NCI-H82 treated with DMSO at 0.1 percent for 48 hours (cell line): ENCODE measurements at regions not wholly inside any gene's neighbourhood (a gene's known extent, or its start where the extent isn't known, plus 50 kb on each side); places are given as distances from the start of the nearest gene placed in this dataset.
A peak's percentile ranks its signal among the peaks of the same experiment; 100 is the strongest.

ENCODE experiments used
- DNase-seq: peaks from one replicate; lab custom pipeline; 2025; ENCODE audit not compliant: unreplicated experiment; lab: John Stamatoyannopoulos, UW

DNA sequence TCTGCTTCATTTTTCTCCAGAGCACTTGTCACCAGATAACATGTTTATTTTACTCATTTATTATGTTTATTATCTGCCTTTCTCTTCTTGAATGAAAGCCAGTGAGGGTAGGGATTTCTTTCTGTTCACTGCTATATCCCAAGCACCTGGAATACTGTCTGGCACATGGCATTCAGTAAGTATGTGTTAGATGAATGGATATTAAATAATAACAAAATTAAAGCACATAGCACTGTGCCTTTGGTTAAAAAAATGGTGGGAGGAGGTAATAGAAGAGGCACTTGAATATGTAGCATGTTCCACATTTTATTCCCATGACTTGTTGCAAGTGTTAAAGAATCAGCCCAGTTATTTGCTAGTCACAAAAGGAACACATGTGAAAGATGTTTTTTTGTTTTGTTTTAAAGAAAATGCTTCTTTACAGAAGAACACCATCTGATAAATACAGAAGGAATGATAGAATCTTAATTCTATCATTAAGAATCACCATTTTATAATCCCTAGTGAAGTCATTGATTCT, 151.0 kb downstream of the DLEU7 start:
- no peak for DNase-seq

DNA sequence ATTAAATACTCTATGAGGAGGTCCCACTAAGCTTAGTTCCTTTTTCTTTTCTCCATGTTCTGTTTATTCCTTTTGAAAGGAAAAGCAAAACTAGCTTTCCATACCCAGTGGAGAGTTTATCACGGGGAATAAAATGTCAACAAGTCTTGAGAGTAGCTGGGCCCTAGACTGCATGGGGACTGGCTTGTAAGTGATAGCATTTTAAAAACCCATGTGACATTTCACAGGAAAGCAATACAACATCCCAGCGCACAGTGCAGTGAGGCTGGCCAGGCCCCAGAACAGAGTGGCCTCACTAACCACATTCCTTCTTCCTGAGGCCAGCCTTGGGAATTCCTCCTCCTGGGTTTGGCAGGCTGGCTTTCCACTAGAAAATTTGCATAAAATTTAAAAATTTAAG, 149.8 kb downstream of the DLEU7 start:
- no peak for DNase-seq

DNA sequence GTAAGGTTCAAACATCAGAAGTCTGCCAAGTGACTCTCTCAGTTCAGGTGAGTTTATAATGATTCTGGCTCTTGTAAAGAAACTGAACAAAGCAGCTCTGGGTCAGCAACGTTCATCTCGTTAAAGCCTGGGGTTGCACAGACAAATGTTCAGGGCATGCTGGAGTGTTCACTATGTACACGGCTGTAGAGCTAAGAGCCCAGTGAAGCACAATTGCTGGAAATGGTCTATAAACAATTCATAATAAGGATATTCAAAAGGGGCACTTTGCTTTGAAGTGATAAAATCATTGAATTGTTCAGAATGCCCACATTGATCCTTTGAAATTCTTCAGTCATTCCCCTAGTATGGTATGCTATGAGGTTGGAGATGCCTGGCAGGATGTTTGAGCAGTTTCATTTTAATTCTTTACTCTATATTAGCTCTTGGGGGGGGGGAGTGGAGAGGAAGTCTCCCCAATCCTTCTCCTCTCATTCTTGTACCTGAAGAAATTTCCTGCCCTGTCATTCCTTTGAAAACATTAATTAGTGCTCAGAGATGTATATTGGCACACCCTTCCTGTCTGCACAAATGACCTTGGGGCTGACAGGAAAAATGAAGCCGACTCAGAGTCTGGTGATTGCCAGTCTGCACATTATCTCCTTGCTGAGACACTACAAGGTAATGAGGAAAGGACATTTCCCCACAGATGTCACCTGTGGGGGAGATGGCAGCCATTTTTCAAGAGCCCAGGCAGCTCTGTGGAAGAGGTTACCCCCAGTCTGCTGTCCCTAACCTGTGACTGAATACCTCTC, 145.5 kb downstream of the DLEU7 start:
- DNase-seq = no peak

DNA sequence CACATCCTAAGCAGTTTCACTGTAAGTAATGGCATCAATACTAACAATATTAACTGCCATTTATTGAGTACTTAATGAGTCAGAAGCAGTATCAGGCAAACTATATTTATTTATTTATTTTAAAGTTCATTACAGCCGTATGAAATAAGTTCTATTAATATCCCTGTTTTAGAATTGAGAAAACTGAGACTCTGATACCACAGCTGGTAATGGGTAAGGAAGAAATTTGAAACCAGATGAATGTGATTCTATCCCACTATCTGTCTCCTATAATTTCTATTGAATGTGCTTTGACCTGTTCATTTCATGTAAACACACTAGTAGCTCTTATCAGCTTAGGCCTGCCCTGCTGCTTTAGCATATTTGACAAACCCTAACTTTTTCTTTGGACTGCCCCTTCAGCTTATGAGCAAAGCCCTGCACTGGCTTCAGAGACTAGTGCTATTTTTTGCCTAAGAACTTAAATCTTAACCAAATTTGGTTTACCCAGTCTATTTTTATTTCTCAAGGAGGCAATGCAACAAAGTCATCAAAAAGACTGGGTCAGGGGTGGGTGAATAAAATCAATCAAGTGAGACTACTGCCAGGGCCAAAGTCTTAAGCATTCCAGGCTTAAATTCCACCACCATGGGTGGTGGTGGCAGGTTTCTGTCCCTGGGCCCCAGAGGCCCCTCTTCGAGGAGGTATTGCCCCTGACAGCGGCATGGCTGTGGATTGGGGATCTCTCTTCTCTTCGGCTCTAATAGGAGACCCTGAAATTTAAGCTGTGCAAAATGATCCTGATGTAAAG, 143.4 kb downstream of the DLEU7 start:
- no peak for DNase-seq

DNA sequence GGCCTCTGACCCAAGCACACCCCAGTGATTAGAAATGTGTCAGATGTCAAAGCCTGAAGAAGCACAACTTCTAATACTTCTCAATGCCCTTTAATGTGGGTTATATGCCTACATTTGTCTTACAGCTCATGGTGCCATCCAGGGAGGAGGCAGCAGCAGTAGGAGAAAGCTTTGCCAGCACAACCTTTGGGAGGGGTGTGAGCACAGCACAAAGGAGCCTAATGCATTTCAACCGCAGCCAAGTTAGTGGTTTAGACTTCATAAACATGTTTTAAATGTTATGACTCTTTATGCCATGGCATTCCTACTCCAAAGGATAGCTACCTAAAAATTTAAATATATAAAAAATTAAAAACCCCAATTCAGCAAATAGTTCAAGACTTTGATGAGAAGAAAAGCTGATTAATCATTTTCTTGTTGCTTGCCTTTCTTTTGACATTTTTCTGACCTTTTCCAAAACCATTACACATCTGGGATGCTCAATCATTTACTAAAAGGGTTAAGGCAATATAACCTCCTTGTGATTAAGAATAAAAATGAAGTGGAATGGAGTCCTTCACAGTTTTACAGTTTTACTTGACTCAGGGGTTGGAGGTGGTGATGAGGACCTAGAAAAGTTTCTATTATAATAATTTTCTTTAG, 142.7 kb downstream of the DLEU7 start:
- no peak for DNase-seq

DNA sequence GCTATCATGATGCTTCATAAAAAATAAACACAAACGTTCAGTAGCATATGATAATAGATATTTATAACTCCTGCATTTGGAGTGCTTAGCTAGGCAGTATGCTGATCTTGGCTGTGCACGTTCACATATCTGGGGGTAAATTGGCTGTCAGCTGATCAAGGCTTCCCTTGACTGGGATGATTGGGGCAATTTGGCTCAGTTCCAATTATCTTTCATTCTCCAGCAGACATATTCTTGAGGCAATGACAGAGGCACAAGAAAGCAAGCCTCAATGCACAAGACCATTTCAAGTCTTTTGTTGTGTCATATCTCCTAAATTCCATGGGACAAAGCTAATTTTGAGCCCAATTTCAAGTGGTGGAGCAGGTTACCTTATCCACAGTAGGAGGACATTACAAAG, 142.0 kb downstream of the DLEU7 start:
- no peak for DNase-seq

DNA sequence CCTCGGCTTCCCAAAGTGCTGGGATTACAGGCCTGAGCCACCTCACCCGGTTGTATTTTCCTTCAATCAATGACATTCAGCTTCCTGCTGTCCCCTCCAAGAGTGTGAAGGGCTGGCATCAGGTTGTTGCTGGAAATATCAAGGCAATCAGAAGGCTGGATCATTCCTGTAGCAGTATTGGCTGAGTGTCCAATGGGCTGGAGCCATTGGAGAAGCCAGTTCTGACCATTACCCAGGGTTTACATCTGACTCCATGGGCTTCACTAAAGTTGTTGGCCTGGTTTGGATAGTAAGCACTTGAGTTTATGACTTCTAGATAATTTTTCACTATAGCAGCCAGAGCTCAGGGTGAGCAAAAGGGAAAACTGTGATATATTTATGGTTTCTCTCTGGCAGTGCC, 137.0 kb downstream of the DLEU7 start:
- no peak for DNase-seq

DNA sequence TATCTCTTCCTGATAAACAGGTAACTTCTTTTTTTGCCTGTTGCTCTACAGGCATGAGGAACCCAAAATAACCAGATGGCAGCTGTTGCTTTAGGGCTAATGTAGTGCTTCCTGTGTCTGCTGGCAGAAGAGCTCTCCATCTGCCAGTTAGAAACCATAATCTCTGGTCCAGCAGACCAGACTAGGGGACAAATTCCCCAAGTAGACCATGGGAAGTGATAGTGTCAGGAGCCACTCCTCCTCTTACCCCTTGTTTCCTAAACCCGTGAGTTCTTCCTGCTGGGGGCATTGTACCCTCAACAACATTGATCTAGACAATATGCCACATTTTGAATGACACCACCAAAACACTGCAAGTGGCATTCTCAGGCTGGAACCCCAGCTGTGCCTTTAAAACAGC, 135.9 kb downstream of the DLEU7 start:
- peak; percentile 77 for DNase-seq

DNA sequence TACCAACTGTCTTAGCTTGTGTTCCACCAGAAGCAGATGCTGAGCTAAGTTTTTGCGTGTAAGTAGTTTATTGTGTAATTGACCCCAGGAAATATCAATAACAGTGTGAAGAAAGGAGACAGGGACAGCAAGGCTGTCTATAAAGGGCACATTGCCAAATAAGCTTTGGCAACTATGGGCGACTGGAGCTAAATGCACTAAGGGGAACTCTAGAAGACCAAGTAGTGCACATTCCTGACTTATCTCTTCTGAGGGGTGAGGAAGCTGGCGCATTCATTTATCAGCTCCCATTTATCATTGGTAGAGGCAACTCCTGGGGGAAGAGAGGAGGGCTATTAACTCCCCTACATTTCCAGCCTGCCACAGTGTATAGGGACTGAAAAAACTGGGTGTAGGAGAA, 135.0 kb downstream of the DLEU7 start:
- peak; percentile 85 for DNase-seq

DNA sequence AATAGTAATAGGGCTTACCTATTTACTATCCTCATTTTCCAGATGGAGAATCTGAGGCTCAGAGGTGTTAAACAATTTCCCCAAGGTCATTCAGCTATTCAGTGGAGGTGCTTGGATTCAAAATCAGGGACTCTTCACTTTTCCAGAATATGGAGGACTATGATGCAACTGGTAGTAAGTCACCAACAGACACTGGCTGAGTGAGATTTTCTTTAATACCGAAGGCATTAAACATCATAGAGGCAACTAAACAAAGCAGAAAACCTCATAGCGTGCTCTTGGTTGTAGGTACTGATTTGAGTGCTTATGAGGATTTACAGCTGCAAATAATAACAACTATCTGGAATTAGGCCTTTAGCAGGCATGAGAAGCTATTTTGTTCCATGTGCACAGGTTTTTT, 134.4 kb downstream of the DLEU7 start:
- DNase-seq = no peak

DNA sequence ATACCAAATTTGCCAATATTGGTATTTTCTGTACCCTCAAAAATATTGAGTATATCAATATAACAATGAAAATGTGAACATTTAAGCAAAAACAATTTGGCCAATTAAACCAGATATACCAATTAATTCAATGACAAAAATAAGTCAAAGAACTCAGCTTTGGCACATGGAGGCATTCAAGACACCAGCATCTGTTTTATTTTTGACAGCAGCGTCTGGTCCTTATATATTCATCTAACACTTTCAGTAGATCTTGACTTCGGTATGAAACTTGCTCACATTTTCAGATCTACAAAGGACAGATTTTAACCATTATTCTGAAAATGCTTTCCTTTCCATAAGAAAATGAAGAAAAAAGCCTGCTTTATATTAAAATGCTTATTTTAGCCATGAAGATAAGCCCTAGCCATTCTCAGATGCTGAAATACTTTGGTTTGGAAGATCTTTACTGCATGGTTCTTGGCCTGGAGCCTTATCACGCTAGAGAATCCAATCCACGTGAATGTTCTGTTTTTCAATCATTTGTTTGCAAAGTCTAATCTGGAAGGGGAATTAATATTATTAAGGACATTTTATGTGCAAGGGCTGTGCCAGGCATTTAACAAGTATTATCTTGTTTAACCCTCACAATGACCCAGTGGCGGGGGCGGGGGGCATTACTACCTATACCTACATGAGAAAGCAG, 132.2 kb downstream of the DLEU7 start:
- DNase-seq = no peak

DNA sequence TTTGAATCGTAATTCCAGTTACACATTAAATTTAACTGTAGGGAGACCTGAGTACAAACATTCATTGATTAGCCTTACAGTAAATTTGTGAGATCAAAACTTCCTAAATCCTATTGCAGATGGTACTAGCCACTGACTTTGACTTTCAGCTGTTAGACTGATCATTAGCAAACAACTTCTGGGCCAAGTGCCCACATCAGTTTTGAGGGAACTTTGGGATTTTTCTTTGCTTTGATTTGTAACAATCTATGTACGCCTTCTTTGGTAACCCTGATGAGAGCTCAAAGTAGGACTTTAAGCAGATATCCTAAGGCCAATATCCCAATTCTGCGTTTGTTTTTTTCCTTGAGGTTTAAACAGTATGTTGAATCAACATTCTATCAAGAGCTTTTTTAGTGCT, 131.5 kb downstream of the DLEU7 start:
- DNase-seq = no peak

DNA sequence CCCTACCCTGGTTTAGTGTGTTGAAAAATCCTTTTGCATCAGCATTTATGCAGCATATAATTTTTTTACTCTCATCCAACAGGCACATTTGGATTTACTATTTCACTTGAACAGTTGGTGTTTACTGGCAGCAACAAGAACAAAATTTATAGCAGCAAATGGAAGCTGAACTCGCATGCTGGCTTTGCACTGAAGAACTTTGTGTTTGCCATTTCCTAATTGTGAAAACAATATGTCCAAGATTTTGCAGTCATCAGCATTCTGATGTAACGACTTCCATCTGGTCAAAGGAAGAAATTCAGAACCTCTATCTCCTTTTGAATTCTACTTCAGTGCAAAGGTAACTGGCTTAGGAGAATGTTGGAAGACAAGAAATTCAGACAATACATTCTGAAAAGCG, 131.0 kb downstream of the DLEU7 start:
- DNase-seq = no peak

DNA sequence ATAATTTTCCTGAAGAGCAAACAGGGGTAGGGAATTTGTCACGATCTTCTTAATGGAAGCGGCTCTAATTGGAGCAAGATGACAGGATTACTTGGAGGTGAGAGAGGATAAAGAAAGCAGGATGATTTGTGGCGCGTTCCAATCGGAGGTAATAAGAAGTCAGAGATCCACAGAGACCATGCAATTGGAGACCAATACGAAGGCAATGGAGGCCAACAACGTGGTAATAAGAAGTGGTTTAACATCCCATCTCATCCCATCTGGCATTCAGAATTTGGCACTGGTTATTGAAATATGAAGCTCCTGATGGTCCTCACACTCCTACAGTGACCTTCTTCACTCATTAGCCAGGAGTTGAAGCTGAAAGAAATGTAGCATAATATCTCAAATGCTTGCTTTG, 130.6 kb downstream of the DLEU7 start:
- DNase-seq = peak; percentile 95

DNA sequence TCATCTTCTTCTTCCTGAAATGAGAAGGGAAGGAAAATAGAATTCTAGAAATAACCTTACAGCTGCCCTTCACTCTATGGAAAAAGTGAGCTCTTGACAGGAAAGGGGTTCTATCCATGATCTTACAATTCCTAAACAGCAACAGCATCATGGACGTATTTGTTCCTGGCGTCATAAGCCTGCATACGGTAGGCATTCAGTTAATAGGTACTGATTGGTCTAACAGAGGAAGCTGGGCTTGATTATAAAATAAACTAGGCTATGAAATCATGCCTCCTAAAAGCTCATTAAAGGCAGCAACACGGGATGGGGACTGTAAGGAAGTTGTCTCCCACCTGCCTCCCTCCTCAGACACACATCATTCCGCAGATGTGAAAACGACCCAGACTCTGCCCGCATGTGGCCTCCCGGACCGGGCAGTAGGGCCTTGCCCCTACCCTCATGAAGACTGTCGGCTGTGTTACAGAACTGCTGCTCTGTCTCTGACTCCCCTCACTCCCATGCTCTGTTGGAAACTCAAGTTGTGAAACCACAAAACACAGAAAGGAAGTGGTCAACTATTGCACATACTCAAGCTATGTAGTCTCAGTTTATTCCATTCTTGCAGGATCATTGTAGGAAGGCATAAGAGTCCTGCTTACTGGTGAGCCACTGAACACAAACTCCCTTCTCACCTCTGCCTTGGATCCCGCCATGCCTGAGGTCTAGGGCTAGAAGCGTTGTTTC, 129.8 kb downstream of the DLEU7 start:
- no peak for DNase-seq

DNA sequence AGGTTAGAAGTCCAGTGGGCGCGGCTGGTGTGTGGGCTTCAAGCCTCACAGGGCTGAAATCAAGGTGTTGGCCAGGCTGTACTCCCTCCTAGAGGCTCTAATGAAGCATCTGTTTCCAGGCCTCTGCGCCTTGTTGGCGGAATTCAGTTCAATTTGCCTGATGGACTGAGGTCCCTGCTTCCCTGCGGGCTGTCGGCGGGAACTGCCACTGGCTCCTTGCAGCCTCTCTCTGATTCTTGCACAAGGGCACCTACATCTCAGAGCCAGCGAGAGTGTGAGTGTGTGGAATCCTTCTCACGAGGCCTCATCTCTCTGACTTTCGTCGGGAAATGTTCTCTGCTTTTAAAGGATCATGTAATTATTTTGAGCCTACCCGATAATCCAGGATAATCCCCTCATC, 128.6 kb downstream of the DLEU7 start:
- no peak for DNase-seq

DNA sequence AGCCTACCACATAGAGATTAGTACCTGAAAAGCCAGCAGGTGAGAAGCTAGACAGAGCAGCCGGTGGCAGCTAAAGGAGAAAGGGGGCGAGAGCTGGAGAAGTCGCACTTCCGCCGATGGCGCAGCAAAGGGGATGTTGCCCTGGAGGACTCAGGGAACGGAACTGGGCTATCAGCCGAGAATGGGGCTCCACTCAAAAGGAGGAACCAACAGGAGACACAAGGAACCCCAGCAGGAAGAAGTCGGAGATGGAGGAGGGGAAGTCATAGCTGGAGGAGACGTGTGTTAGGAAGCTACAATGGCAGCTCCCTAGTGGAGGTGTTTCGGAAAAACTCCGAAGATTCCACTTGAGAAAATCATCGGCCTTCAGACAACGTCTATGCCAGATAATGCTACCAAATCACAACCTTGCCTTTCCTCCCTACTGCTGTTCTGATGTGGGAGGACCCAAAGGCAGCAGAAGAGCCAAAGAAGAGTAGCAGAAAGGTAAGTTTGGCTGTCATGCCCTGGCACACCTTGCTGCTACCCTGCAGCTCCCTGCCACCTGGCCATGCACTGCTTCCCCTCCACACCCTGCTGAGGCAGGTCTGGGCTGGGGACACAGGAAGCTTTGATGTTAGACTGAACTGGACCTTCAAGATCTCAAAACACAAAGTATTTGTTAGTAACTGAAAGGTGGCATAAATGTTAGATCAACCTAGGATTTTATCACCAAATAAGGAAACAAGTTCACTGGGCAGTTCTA, 127.9 kb downstream of the DLEU7 start:
- DNase-seq = no peak

DNA sequence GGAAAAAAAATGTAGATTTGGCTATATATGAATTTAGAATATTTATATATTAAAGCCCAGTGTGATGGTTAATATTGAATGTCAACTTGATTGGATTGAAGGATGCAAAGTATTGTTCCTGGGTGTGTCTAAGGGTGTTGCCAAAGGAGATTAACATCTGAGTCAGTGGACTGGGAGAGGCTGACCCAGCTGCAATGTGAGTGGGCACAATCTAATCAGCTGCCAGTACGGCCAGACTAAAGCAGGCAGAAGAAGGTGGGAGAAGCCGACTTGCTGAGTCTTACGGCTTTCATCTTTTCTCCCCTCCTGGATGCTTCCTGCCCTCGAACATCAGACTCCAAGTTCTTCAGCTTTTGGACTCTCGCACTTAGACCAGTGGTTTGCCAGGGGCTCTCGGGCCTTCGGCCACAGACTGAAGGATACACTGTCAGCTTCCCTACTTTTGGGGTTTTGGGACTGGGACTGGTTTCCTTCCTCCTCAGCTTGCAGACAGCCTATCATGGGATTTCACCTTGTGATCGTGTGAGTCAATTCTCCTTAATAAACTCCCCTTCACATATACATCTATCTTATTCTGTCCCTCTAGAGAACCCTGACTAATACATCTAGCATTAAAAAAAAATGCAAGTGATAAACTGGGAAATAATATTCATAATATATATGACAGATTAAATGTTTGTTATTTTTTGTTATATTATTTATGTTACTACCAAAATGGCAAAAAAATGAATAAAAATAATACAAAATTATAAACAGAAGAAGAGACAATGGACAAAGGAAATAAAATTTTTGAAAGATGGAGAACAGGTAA, 122.4 kb downstream of the DLEU7 start:
- DNase-seq = no peak

DNA sequence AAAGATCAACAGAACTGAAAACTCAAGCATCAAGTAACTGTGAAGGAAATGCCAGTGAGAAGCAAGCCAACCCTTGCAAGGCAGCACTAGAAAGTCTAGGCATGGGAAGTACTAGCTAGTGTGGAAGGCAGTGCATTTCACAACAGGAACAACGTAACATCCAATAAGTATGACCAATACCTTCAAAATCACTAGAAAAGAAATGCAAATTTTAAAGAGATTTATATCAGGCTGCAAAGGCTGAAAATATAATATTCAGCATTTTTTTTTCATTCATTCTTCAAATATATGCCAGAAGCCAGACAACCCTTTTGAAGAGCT, 121.9 kb downstream of the DLEU7 start:
- DNase-seq = no peak
